Motor neuron (in vitro differentiated cells): ENCODE measurements at regions not wholly inside any gene's neighbourhood (a gene's known extent, or its start where the extent isn't known, plus 50 kb on each side); places are given as distances from the start of the nearest gene placed in this dataset.

Experiments used
- ATAC-seq, 8 experiments: fragments of 200-7000 bp; cut with Tn5 transposase; replicated peaks in 6 of 8; 2 replicates each; pipeline ENCODE4 v1.8.0; 2021; ENCODE audit warnings: mild to moderate bottlenecking in 8 of 8, moderate library complexity in 8 of 8
- H3K27ac ChIP-seq, 2 donors: fragments of 250-450 bp; sonication (Bioruptor Pico); 2 replicates each; pipeline ENCODE4 v1.9.0; 2021; ENCODE audit warnings: antibody characterized with exemption in 2 of 2, mild to moderate bottlenecking in 2 of 2, moderate library complexity in 1 of 2
- H3K4me1 ChIP-seq, 2 donors: fragments of 250-450 bp; sonication (Bioruptor Pico); replicated peaks in 1 of 2; 2 replicates each; pipeline ENCODE4 v1.6.1; 2021; ENCODE audit warnings: antibody characterized with exemption in 2 of 2, mild to moderate bottlenecking in 2 of 2, moderate library complexity in 1 of 2
- H3K4me3 ChIP-seq, 5 donors: fragments of 250-450 bp; sonication (Bioruptor Pico); 2 replicates each; pipeline ENCODE4 v1.9.0; 2021; ENCODE audit warnings: antibody characterized with exemption in 5 of 5, mild to moderate bottlenecking in 5 of 5, moderate library complexity in 4 of 5
- WGBS, 10 experiments: fragments of 450-650 bp; shearing (Covaris generic); methylation state at CpG; one replicate each; pipeline ENCODE4 v1.0.0; 2022; 5-methylcytosine and 5-hydroxymethylcytosine counted together
- in situ Hi-C, 9 experiments: fragments of 400-800 bp; cut with MboI; loops; one replicate each; pipeline ENCODE4 v1.15.0; 2021; ENCODE audit warnings: low sequenced_read_pairs in 9 of 9, low pct_unique_long_range_greater_than_20kb in 2 of 9; ENCODE audit not compliant: unreplicated experiment in 9 of 9

GRCh38 chr11:112792070-112792469, 169.2 kb upstream of the NCAM1 start:
- H3K4me3 ChIP-seq: no peak overlapping the region
- in situ Hi-C loops: loop anchor here in 2 of 9 experiments (25.0 kb wide), 2 partner anchors 180 to 355 kb away; no protein-coding TSS in a partner anchor
- 52 to 100% (median 62%) methylated on average over 1 to 5 of the region's 5 CpGs; no CpG with 5 or more reads in 3 of the 10 experiments for WGBS, 10 experiments
- peaks cover 40 to 50% of the 10 kb centered on the region in 2 donors for H3K4me1 ChIP-seq
- peak in 5 of 8 experiments; percentile 10 to 56 (median 30) for ATAC-seq
- H3K27ac ChIP-seq: peak overlapping the region in 1 of 2 donors; percentile 35

GRCh38 chr11:112793416-112793815, 167.8 kb upstream of the NCAM1 start:
- 33 to 100% (median 95%) methylated on average over 1 of the region's 1 CpG; no CpG with 5 or more reads in 4 of the 10 experiments for WGBS, 10 experiments
- in situ Hi-C loops: loop anchor here in 2 of 9 experiments (25.0 kb wide), 2 partner anchors 181 to 356 kb away; no protein-coding TSS in a partner anchor
- Histone ChIP-seq H3K27ac (no peak overlapping the region), H3K4me1 (peaks cover 52 to 63% of the 10 kb centered on the region in 2 donors), H3K4me3 (no peak overlapping the region)
- no peak for ATAC-seq

GRCh38 chr11:112794331-112794846, 166.8 kb upstream of the NCAM1 start:
- in situ Hi-C loops: loop anchor here in 2 of 9 experiments (25.0 kb wide), 2 partner anchors 182 to 357 kb away; no protein-coding TSS in a partner anchor
- ATAC-seq: no peak
- WGBS, 10 experiments: 0 to 93% (median 62%) methylated on average over 1 to 2 of the region's 2 CpGs; no CpG with 5 or more reads in 6 of the 10 experiments
- Histone ChIP-seq H3K4me1 (peaks cover 62 to 73% of the 10 kb centered on the region in 2 donors), H3K4me3 (no peak overlapping the region), H3K27ac (no peak overlapping the region)

GRCh38 chr11:112795142-112795815, 165.9 kb upstream of the NCAM1 start:
- H3K4me1 ChIP-seq: peaks cover 67 to 82% of the 10 kb centered on the region in 2 donors
- H3K27ac ChIP-seq: peak overlapping the region; percentile 64 to 65
- H3K4me3 ChIP-seq: no peak overlapping the region
- peak in 3 of 8 experiments; percentile 47 to 67 (median 58) for ATAC-seq
- 30 to 83% (median 63%) methylated on average over 1 to 9 of the region's 14 CpGs; no CpG with 5 or more reads in 3 of the 10 experiments for WGBS, 10 experiments
- in situ Hi-C loops: loop anchor here in 2 of 9 experiments (25.0 kb wide), 2 partner anchors 183 to 358 kb away; no protein-coding TSS in a partner anchor

- Histone ChIP-seq H3K27ac (peak overlapping the region; percentile 64 to 65), H3K4me3 (no peak overlapping the region), H3K4me1 (peaks cover 75 to 88% of the 10 kb centered on the region in 2 donors)
- 0 to 80% (median 56%) methylated on average over 1 to 14 of the region's 17 CpGs; no CpG with 5 or more reads in 3 of the 10 experiments for WGBS, 10 experiments
- ATAC-seq: peak; percentile 68 to 89 (median 86)
- in situ Hi-C loops: loop anchor here in 2 of 9 experiments (25.0 kb wide), 2 partner anchors 184 to 359 kb away; no protein-coding TSS in a partner anchor
These were observed 165.1 kb upstream of the NCAM1 start for GRCh38 chr11:112795911-112796649.

GRCh38 chr11:112797092-112797491, 164.1 kb upstream of the NCAM1 start:
- WGBS, 10 experiments: 0 to 100% (median 7%) methylated on average over 1 to 2 of the region's 2 CpGs; no CpG with 5 or more reads in 4 of the 10 experiments
- peak in 6 of 8 experiments; percentile 14 to 67 (median 54) for ATAC-seq
- Histone ChIP-seq H3K4me1 (peaks cover 74 to 84% of the 10 kb centered on the region in 2 donors), H3K27ac (peak overlapping the region; percentile 64 to 65), H3K4me3 (no peak overlapping the region)
- in situ Hi-C loops: loop anchor here in 2 of 9 experiments (25.0 kb wide), 2 partner anchors 185 to 360 kb away; no protein-coding TSS in a partner anchor

GRCh38 chr11:112797648-112798293, 163.4 kb upstream of the NCAM1 start:
- in situ Hi-C loops: loop anchor here in 2 of 9 experiments (25.0 kb wide), 2 partner anchors 185 to 360 kb away; no protein-coding TSS in a partner anchor
- Histone ChIP-seq H3K4me1 (peaks cover 68 to 77% of the 10 kb centered on the region in 2 donors), H3K4me3 (no peak overlapping the region), H3K27ac (peak overlapping the region; percentile 11 to 21)
- ATAC-seq: peak in 5 of 8 experiments; percentile 3 to 72 (median 55)
- WGBS, 10 experiments: 4 to 100% (median 55%) methylated on average over 1 to 8 of the region's 14 CpGs; no CpG with 5 or more reads in 2 of the 10 experiments

- H3K27ac ChIP-seq: peak overlapping the region; percentile 39 to 55
- in situ Hi-C loops: loop anchor here in 3 of 9 experiments (10.0 to 25.0 kb wide), 4 partner anchors 311 to 486 kb away; no protein-coding TSS in a partner anchor
- H3K4me3 ChIP-seq: no peak overlapping the region
- ATAC-seq: no peak
- 74 to 100% (median 99%) methylated on average over 1 to 9 of the region's 11 CpGs; no CpG with 5 or more reads in 4 of the 10 experiments for WGBS, 10 experiments
- H3K4me1 ChIP-seq: peaks cover 57 to 67% of the 10 kb centered on the region in 2 donors
These were observed 160.0 kb upstream of the NCAM1 start for GRCh38 chr11:112801025-112801816.

- H3K4me1 ChIP-seq: peaks cover 57 to 67% of the 10 kb centered on the region in 2 donors
- H3K27ac ChIP-seq: no peak overlapping the region
- in situ Hi-C loops: loop anchor here in 3 of 9 experiments (10.0 to 25.0 kb wide), 4 partner anchors 311 to 486 kb away; no protein-coding TSS in a partner anchor
- WGBS, 10 experiments: 0 to 100% (median 90%) methylated on average over 1 to 4 of the region's 5 CpGs; no CpG with 5 or more reads in 5 of the 10 experiments
- H3K4me3 ChIP-seq: no peak overlapping the region
- ATAC-seq: no peak
These were observed 159.5 kb upstream of the NCAM1 start for GRCh38 chr11:112801817-112802088.

GRCh38 chr11:112805658-112806057, 155.6 kb upstream of the NCAM1 start:
- no peak overlapping the region for H3K27ac ChIP-seq
- peaks cover 43 to 50% of the 10 kb centered on the region in 2 donors for H3K4me1 ChIP-seq
- ATAC-seq: peak in 1 of 8 experiments; percentile 39
- WGBS, 10 experiments: 0 to 100% (median 62%) methylated on average over 1 to 3 of the region's 3 CpGs; no CpG with 5 or more reads in 4 of the 10 experiments
- no peak overlapping the region for H3K4me3 ChIP-seq
- in situ Hi-C loops: loop anchor here in 3 of 9 experiments (10.0 to 25.0 kb wide), 4 partner anchors 307 to 482 kb away; no protein-coding TSS in a partner anchor

GRCh38 chr11:112806256-112806655, 155.0 kb upstream of the NCAM1 start:
- no peak for ATAC-seq
- H3K4me3 ChIP-seq: no peak overlapping the region
- in situ Hi-C loops: loop anchor here in 3 of 9 experiments (10.0 to 25.0 kb wide), 4 partner anchors 306 to 481 kb away; no protein-coding TSS in a partner anchor

More at GRCh38 chr11:112806256-112806655, 155.0 kb upstream of the NCAM1 start:
- Histone ChIP-seq H3K4me1 (peaks cover 37 to 44% of the 10 kb centered on the region in 2 donors), H3K27ac (peak overlapping the region in 1 of 2 donors; percentile 24)
